Astrocyte (in vitro differentiated cells and primary cell): ENCODE measurements at regions not wholly inside any gene's neighbourhood (a gene's known extent, or its start where the extent isn't known, plus 50 kb on each side); places are given as distances from the start of the nearest gene placed in this dataset.

Source experiments
- CTCF ChIP-seq: IDR thresholded peaks from 2 replicates; pipeline ENCODE4 v1.5.1; 2011; ENCODE audit warnings: low read depth, mild to moderate bottlenecking, inconsistent platforms, low read length, moderate library complexity; ENCODE audit not compliant: insufficient read depth
- EZH2 ChIP-seq: IDR thresholded peaks from 2 replicates; pipeline ENCODE4 v1.6.1; 2012; ENCODE audit warnings: mild to moderate bottlenecking, low read length, inconsistent platforms; ENCODE audit not compliant: insufficient read depth

GRCh38 chr2:58480141-58480540 lies 239.0 kb upstream of the FANCL start:
- TF ChIP-seq CTCF (no peak), EZH2 (no peak)
